Nephron progenitor cell (in vitro differentiated cells): ENCODE measurements at regions not wholly inside any gene's neighbourhood (a gene's known extent, or its start where the extent isn't known, plus 50 kb on each side); places are given as distances from the start of the nearest gene placed in this dataset.
A peak's percentile ranks its signal among the peaks of the same experiment; 100 is the strongest.
"Not testable (repeated sequence)": the region's sequence is repeated elsewhere in the genome, so short reads cannot be mapped to it uniquely, and the experiment has no call there.

Source experiments
- DNase-seq: peaks from one replicate; pipeline ENCODE4 v3.0.0; 2021
- H3K27ac Mint-ChIP-seq: 2 replicates; pipeline ENCODE4 v1.8.0; 2021; ENCODE audit warnings: mild to moderate bottlenecking, moderate library complexity, mixed read lengths
- H3K27me3 Mint-ChIP-seq: 2 replicates; pipeline ENCODE4 v1.8.0; 2021; ENCODE audit warnings: mild to moderate bottlenecking, low read depth, mixed read lengths; ENCODE audit not compliant: poor library complexity
- H3K36me3 Mint-ChIP-seq: 2 replicates; pipeline ENCODE4 v1.8.0; 2021; ENCODE audit warnings: low read depth, mixed read lengths
- H3K4me1 Mint-ChIP-seq: 2 replicates; pipeline ENCODE4 v1.8.0; 2021; ENCODE audit warnings: mixed read lengths
- H3K4me3 Mint-ChIP-seq: 2 replicates; pipeline ENCODE4 v1.8.0; 2021; ENCODE audit warnings: mild to moderate bottlenecking, moderate library complexity, mixed read lengths
- H3K9me3 Mint-ChIP-seq: 2 replicates; pipeline ENCODE4 v1.8.0; 2021; ENCODE audit warnings: mild to moderate bottlenecking, moderate library complexity, mixed read lengths
- CTCF ChIP-seq: fragments of 200-600 bp; sonication (generic); IDR thresholded peaks from 2 replicates; pipeline ENCODE4 v1.5.0; 2021; ENCODE audit warnings: antibody characterized with exemption

GRCh38 chr12:76664731-76665130, 99.2 kb upstream of the ZDHHC17 start:
- Mint-ChIP-seq H3K36me3 (peaks cover 4% of the 10 kb centered on the region), H3K27me3 (peaks cover 11% of the 10 kb centered on the region), H3K4me1 (peaks cover 28% of the 10 kb centered on the region), H3K4me3 (no peak overlapping the region), H3K27ac (no peak overlapping the region), H3K9me3 (peaks cover 6% of the 10 kb centered on the region)
- no peak for TF ChIP-seq CTCF
- no peak for DNase-seq

GRCh38 chr12:76666290-76666835, 97.6 kb upstream of the ZDHHC17 start:
- Mint-ChIP-seq H3K4me3 (peak overlapping the region; percentile 25), H3K27me3 (peaks cover 11% of the 10 kb centered on the region)
- DNase-seq, result no peak

GRCh38 chr12:76669981-76670380, 93.9 kb upstream of the ZDHHC17 start:
- peaks cover 4% of the 10 kb centered on the region for H3K36me3 Mint-ChIP-seq
- H3K4me1 Mint-ChIP-seq, result peaks cover 28% of the 10 kb centered on the region
- H3K9me3 Mint-ChIP-seq, result peaks cover 13% of the 10 kb centered on the region
- H3K27ac Mint-ChIP-seq, result no peak overlapping the region
- DNase-seq, result no peak
- H3K27me3 Mint-ChIP-seq, result peaks cover 5% of the 10 kb centered on the region
- H3K4me3 Mint-ChIP-seq, result no peak overlapping the region
- no peak for TF ChIP-seq CTCF

More at GRCh38 chr12:76666290-76666835, 97.6 kb upstream of the ZDHHC17 start:
- no peak for TF ChIP-seq CTCF
- Mint-ChIP-seq H3K27ac (no peak overlapping the region), H3K36me3 (peaks cover 4% of the 10 kb centered on the region), H3K9me3 (peaks cover 4% of the 10 kb centered on the region), H3K4me1 (peaks cover 28% of the 10 kb centered on the region)

- Mint-ChIP-seq H3K36me3 (peaks cover 4% of the 10 kb centered on the region), H3K4me1 (peaks cover 20% of the 10 kb centered on the region)
- DNase-seq, result no peak
Observed at GRCh38 chr12:76670776-76671175, 93.1 kb upstream of the ZDHHC17 start.

GRCh38 chr12:76674669-76675315, 89.1 kb upstream of the ZDHHC17 start:
- peaks cover 8% of the 10 kb centered on the region for H3K9me3 Mint-ChIP-seq
- H3K27me3 Mint-ChIP-seq, result no peaks in the 10 kb centered on the region
- DNase-seq, result no peak
- no peak overlapping the region for H3K4me3 Mint-ChIP-seq
- no peak overlapping the region for H3K27ac Mint-ChIP-seq
- no peak for TF ChIP-seq CTCF
- no peaks in the 10 kb centered on the region for H3K36me3 Mint-ChIP-seq
- H3K4me1 Mint-ChIP-seq, result no peaks in the 10 kb centered on the region

More at GRCh38 chr12:76670776-76671175, 93.1 kb upstream of the ZDHHC17 start:
- peaks cover 13% of the 10 kb centered on the region for H3K9me3 Mint-ChIP-seq
- H3K4me3 Mint-ChIP-seq, result no peak overlapping the region
- peaks cover 3% of the 10 kb centered on the region for H3K27me3 Mint-ChIP-seq
- TF ChIP-seq CTCF, result no peak
- H3K27ac Mint-ChIP-seq, result no peak overlapping the region

- DNase-seq, H3K27ac Mint-ChIP-seq, H3K4me3 Mint-ChIP-seq, H3K4me1 Mint-ChIP-seq, H3K9me3 Mint-ChIP-seq, H3K27me3 Mint-ChIP-seq, H3K36me3 Mint-ChIP-seq: not testable (repeated sequence)
Observed at GRCh38 chr12:76676261-76676660, 87.7 kb upstream of the ZDHHC17 start.
